ENCODE measurements at regions not wholly inside any gene's neighbourhood (a gene's known extent, or its start where the extent isn't known, plus 50 kb on each side); places are given as distances from the start of the nearest gene placed in this dataset.

GRCh38 chr2:105504459-105504858 is 105.6 kb upstream of the FHL2 start:
- no peaks in the 10 kb centered on the region for H3K36me3 ChIP-seq (replicated peaks in 1 of 2; ENCODE audit: control extremely low read depth in 1 of 2, control insufficient read depth in 1 of 2, extremely low read depth in 1 of 2, insufficient read depth in 2 of 2, low read length in 1 of 2)
- no peak overlapping the region for H3K4me2 ChIP-seq (replicated peaks; ENCODE audit: low read depth, low read length, poor library complexity, severe bottlenecking)
- no peaks in the 10 kb centered on the region for H3K79me2 ChIP-seq (ENCODE audit: control insufficient read depth, insufficient read depth, low read length)
- ATAC-seq (ENCODE audit: low read depth), result no peak
- Mint-ChIP-seq H3K4me1 (no peaks in the 10 kb centered on the region), H3K27ac (no peak overlapping the region), H3K9me3 (ENCODE audit: insufficient read depth) (no peaks in the 10 kb centered on the region), H3K27me3 (peaks cover 14% of the 10 kb centered on the region), H3K4me3 (no peak overlapping the region)
- H3K4me1 ChIP-seq (ENCODE audit: control insufficient read depth in 2 of 2, insufficient read depth in 2 of 2, low read length in 2 of 2), result no peaks in the 10 kb centered on the region
- no peak overlapping the region for H3K4me3 ChIP-seq (ENCODE audit: control extremely low read depth in 1 of 5, extremely low read depth in 1 of 5, insufficient read depth in 1 of 5, low read depth in 2 of 5, low read length in 4 of 5)
- no peak overlapping the region for H3K9ac ChIP-seq (ENCODE audit: low read length)
- peaks cover 0 to 5% (median 1%) of the 10 kb centered on the region in 3 donors for H3K9me3 ChIP-seq (ENCODE audit: control extremely low read depth in 1 of 3, control insufficient read depth in 2 of 3, insufficient read depth in 1 of 3, low read length in 2 of 3)
- no peaks in the 10 kb centered on the region for H3K27me3 ChIP-seq (replicated peaks in 1 of 4; ENCODE audit: control extremely low read depth in 1 of 4, control insufficient read depth in 3 of 4, insufficient read depth in 4 of 4, low read length in 3 of 4)
- TF ChIP-seq EZH2 (IDR thresholded peaks at IDR 0.05; ENCODE audit: borderline replicate concordance, insufficient read depth, low read depth, low read length, poor library complexity, severe bottlenecking) (no peak), CTCF (IDR thresholded peaks at IDR 0.05) (no peak)
- H2AFZ ChIP-seq (ENCODE audit: insufficient read depth, low read depth, low read length, poor library complexity, severe bottlenecking), result no peak overlapping the region
- H4K20me1 ChIP-seq (ENCODE audit: control insufficient read depth, insufficient read depth, low read length, poor library complexity, severe bottlenecking), result no peaks in the 10 kb centered on the region
- CTCF ChIA-PET, result no interaction called here
- intact Hi-C loops (cut with micrococcal nuclease), result no loop called here
- H3K27ac ChIP-seq (ENCODE audit: low read length in 2 of 2), result no peak overlapping the region
- no peak for DNase-seq
- POLR2A ChIA-PET, result no interaction called here

GRCh38 chr2:105502625-105503334 is 103.9 kb upstream of the FHL2 start:
- no peaks in the 10 kb centered on the region for H3K9me3 Mint-ChIP-seq (ENCODE audit: insufficient read depth)
- peaks cover 26% of the 10 kb centered on the region for H3K27me3 Mint-ChIP-seq
- H4K20me1 ChIP-seq (ENCODE audit: control insufficient read depth, insufficient read depth, low read length, poor library complexity, severe bottlenecking), result no peaks in the 10 kb centered on the region
- H2AFZ ChIP-seq (ENCODE audit: insufficient read depth, low read depth, low read length, poor library complexity, severe bottlenecking), result no peak overlapping the region
- POLR2A ChIA-PET, result no interaction called here
- no peak overlapping the region for H3K4me3 ChIP-seq (ENCODE audit: control extremely low read depth in 1 of 5, extremely low read depth in 1 of 5, insufficient read depth in 1 of 5, low read depth in 2 of 5, low read length in 4 of 5)
- H3K4me2 ChIP-seq (replicated peaks; ENCODE audit: low read depth, low read length, poor library complexity, severe bottlenecking), result no peak overlapping the region
- DNase-seq (no peak), ATAC-seq (ENCODE audit: low read depth) (no peak)
- no peaks in the 10 kb centered on the region for H3K79me2 ChIP-seq (ENCODE audit: control insufficient read depth, insufficient read depth, low read length)
- H3K4me1 Mint-ChIP-seq, result no peaks in the 10 kb centered on the region
- CTCF ChIA-PET, result no interaction called here
- no peak overlapping the region for H3K4me3 Mint-ChIP-seq
- H3K36me3 ChIP-seq (replicated peaks in 1 of 2; ENCODE audit: control extremely low read depth in 1 of 2, control insufficient read depth in 1 of 2, extremely low read depth in 1 of 2, insufficient read depth in 2 of 2, low read length in 1 of 2), result no peaks in the 10 kb centered on the region
- H3K9ac ChIP-seq (ENCODE audit: low read length), result no peak overlapping the region
- H3K9me3 ChIP-seq (ENCODE audit: control extremely low read depth in 1 of 3, control insufficient read depth in 2 of 3, insufficient read depth in 1 of 3, low read length in 2 of 3), result peaks cover 0 to 5% (median 1%) of the 10 kb centered on the region in 3 donors
- no CpG with 5 or more reads among the region's 2 CpGs for WGBS (ENCODE audit: insufficient coverage)
- TF ChIP-seq CTCF (IDR thresholded peaks at IDR 0.05), result no peak
- TF ChIP-seq EZH2 (IDR thresholded peaks at IDR 0.05; ENCODE audit: borderline replicate concordance, insufficient read depth, low read depth, low read length, poor library complexity, severe bottlenecking), result no peak
- no peaks in the 10 kb centered on the region for H3K27me3 ChIP-seq (replicated peaks in 1 of 4; ENCODE audit: control extremely low read depth in 1 of 4, control insufficient read depth in 3 of 4, insufficient read depth in 4 of 4, low read length in 3 of 4)
- intact Hi-C loops (cut with micrococcal nuclease), result no loop called here
- no peak overlapping the region for H3K27ac Mint-ChIP-seq
- H3K4me1 ChIP-seq (ENCODE audit: control insufficient read depth in 2 of 2, insufficient read depth in 2 of 2, low read length in 2 of 2), result no peaks in the 10 kb centered on the region
- H3K27ac ChIP-seq (ENCODE audit: low read length in 2 of 2), result no peak overlapping the region
